GM23248 (cell line): ENCODE measurements at regions not wholly inside any gene's neighbourhood (a gene's known extent, or its start where the extent isn't known, plus 50 kb on each side); places are given as distances from the start of the nearest gene placed in this dataset.

Experiments
- DNase-seq: peaks from one replicate; pipeline ENCODE4 v3.0.0-alpha.2; 2015
- H2AFZ ChIP-seq: fragments of 200-600 bp; sonication (generic); 2 replicates; pipeline ENCODE4 v1.6.1; 2016; ENCODE audit warnings: antibody characterized with exemption
- H3F3A ChIP-seq: fragments of 200-600 bp; sonication (generic); 2 replicates; pipeline ENCODE4 v1.6.1; 2016; ENCODE audit warnings: mild to moderate bottlenecking, antibody characterized with exemption, mixed run types; ENCODE audit not compliant: insufficient read depth
- H3K27ac ChIP-seq: fragments of 200-600 bp; sonication (generic); 2 replicates; pipeline ENCODE4 v1.5.1; 2016; ENCODE audit warnings: mild to moderate bottlenecking
- H3K27me3 ChIP-seq: fragments of 200-600 bp; sonication (generic); replicated peaks from 2 replicates; pipeline ENCODE4 v1.6.1; 2016; ENCODE audit warnings: mild to moderate bottlenecking; ENCODE audit not compliant: insufficient read depth
- H3K36me3 ChIP-seq: fragments of 200-600 bp; sonication (generic); 2 replicates; pipeline ENCODE4 v1.6.1; 2016; ENCODE audit warnings: low read depth, mild to moderate bottlenecking
- H3K4me1 ChIP-seq: fragments of 200-600 bp; sonication (generic); 2 replicates; pipeline ENCODE4 v1.6.1; 2016; ENCODE audit warnings: mild to moderate bottlenecking; ENCODE audit not compliant: insufficient read depth
- H3K4me2 ChIP-seq: fragments of 200-600 bp; sonication (generic); one replicate; pipeline ENCODE4 v1.6.1; 2016; ENCODE audit warnings: mild to moderate bottlenecking; ENCODE audit not compliant: unreplicated experiment
- H3K4me3 ChIP-seq: fragments of 200-600 bp; sonication (generic); 2 replicates; pipeline ENCODE4 v1.5.1; 2016; ENCODE audit warnings: mild to moderate bottlenecking
- H3K79me2 ChIP-seq: fragments of 200-600 bp; sonication (generic); 2 replicates; pipeline ENCODE4 v1.6.1; 2016; ENCODE audit warnings: mild to moderate bottlenecking; ENCODE audit not compliant: insufficient read depth
- H3K9ac ChIP-seq: fragments of 200-600 bp; sonication (generic); 2 replicates; pipeline ENCODE4 v1.6.1; 2016; ENCODE audit warnings: mild to moderate bottlenecking
- H3K9me2 ChIP-seq: fragments of 200-600 bp; sonication (generic); 2 replicates; pipeline ENCODE4 v1.6.1; 2016; ENCODE audit warnings: mixed run types, mild to moderate bottlenecking, moderate library complexity; ENCODE audit not compliant: insufficient read depth
- H3K9me3 ChIP-seq: fragments of 200-600 bp; sonication (generic); one replicate; pipeline ENCODE4 v1.6.1; 2017; ENCODE audit warnings: low read depth
- H4K20me1 ChIP-seq: fragments of 200-600 bp; sonication (generic); 2 replicates; pipeline ENCODE4 v1.6.0; 2016; ENCODE audit not compliant: insufficient read depth
- EZH2 ChIP-seq: fragments of 200-600 bp; sonication (generic); IDR thresholded peaks from 2 replicates; pipeline ENCODE4 v1.6.1; 2018; ENCODE audit warnings: antibody characterized with exemption, mild to moderate bottlenecking; ENCODE audit not compliant: insufficient read depth, poor library complexity, severe bottlenecking
- EZH2phosphoT487 ChIP-seq: fragments of 200-600 bp; sonication (generic); IDR thresholded peaks from 2 replicates; pipeline ENCODE4 v1.6.1; 2018; ENCODE audit warnings: antibody characterized with exemption, moderate library complexity, mild to moderate bottlenecking, low read depth; ENCODE audit not compliant: insufficient read depth
- WGBS, 2 experiments: methylation state at CpG; one replicate each; pipeline ENCODE4 v1.1.6; 2015 to 2017; ENCODE audit warnings: low lambda C conversion rate in 2 of 2, low coverage in 1 of 2; ENCODE audit errors: missing lambda C conversion rate in 2 of 2; 5-methylcytosine and 5-hydroxymethylcytosine counted together
- in situ Hi-C: fragments of 300-500 bp; cut with MboI; formaldehyde crosslinking; loops from 2 replicates; pipeline ENCODE4 v1.15.0; 2020

DNA sequence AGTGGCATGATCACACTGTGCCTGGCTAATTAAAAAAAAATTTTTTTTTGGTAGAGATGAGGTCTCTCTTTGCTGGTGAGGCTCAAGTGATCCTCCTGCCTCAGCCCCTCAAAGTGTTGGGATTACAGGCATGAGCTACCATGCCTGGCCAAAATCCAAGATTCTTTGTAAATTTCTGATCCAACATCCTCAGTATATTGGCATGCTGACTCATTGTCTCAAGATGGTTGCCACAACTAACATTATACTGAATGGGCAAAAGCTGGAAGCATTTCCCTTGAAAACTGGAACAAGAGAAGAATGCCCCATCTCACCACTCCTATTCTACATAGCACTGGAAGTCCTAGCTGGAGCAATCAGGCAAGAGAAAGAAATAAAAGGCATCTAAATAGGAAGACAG, 100.0 kb downstream of the KLF5 start:
- Histone ChIP-seq H3K27me3 (no peaks in the 10 kb centered on the region), H3K4me3 (no peak overlapping the region), H3K9me2 (no peaks in the 10 kb centered on the region), H3K36me3 (no peaks in the 10 kb centered on the region), H3K9ac (no peak overlapping the region), H3K27ac (peak overlapping the region; percentile 47), H3K9me3 (no peaks in the 10 kb centered on the region), H3K4me1 (peaks cover 8% of the 10 kb centered on the region; the same call in 1 of the 2 replicates), H2AFZ (peak overlapping the region; percentile 82), H3F3A (no peaks in the 10 kb centered on the region), H4K20me1 (no peaks in the 10 kb centered on the region), H3K79me2 (no peaks in the 10 kb centered on the region), H3K4me2 (no peak overlapping the region)
- DNase-seq: peak; percentile 80
- in situ Hi-C loops: no loop called here
- TF ChIP-seq EZH2phosphoT487 (no peak), EZH2 (no peak)

DNA sequence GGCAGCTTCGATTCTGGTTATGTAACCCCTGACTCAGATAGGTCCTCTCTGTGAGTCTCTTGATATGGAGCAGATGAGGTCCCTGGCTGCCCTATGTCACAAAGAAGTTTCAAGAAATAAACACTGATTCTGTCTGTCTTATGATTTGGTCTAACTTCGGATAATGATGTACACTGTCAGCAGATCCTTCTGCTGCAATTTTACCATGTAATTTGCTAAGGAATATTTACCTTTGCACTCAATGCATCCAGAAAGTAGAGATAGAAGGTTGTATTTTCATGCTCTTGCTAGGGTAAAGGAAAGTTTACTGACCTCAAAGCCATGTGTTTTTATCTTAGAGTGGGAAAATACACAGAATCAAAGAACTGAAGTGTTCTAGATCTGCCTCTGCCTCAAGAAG, 98.2 kb downstream of the KLF5 start:
- no peak for TF ChIP-seq EZH2phosphoT487
- no peak for TF ChIP-seq EZH2
- Histone ChIP-seq H3K27me3 (no peaks in the 10 kb centered on the region), H3K9me3 (no peaks in the 10 kb centered on the region), H3K9me2 (no peaks in the 10 kb centered on the region), H2AFZ (no peak overlapping the region), H3K36me3 (no peaks in the 10 kb centered on the region), H3K27ac (no peak overlapping the region), H3K4me1 (peaks cover 8% of the 10 kb centered on the region; the same call in 1 of the 2 replicates), H3K4me3 (no peak overlapping the region), H3K4me2 (no peak overlapping the region), H4K20me1 (no peaks in the 10 kb centered on the region), H3F3A (no peaks in the 10 kb centered on the region), H3K9ac (no peak overlapping the region), H3K79me2 (no peaks in the 10 kb centered on the region)
- in situ Hi-C loops: no loop called here
- 70 to 76% methylated on average over 2 of the region's 2 CpGs for WGBS, 2 experiments
- no peak for DNase-seq

DNA sequence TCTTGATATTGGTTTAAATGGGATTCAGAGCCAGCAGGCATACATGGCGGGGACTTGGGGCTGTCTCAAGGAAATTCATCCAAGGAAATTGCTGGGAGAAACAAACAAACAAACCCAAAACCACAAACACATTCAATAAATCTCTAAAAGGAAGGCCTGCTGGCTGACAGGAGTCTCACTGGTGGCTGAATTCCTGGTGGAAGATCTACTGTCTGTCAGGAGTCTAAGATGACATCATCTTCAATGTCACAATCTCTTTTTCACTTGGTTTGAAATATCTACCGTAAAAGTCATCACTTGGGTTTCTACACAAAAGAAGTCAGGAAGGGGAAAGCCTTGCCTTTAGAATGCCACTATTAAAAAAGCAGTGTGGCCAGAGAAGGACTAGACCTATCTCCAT, 87.9 kb downstream of the KLF5 start:
- in situ Hi-C loops: no loop called here
- DNase-seq: no peak
- H3K9me2 ChIP-seq: no peaks in the 10 kb centered on the region
- H3K4me2 ChIP-seq: no peak overlapping the region
- H3K4me3 ChIP-seq: no peak overlapping the region
- TF ChIP-seq EZH2 (no peak), EZH2phosphoT487 (no peak)
- no peaks in the 10 kb centered on the region for H3K27me3 ChIP-seq
- no peaks in the 10 kb centered on the region for H3K79me2 ChIP-seq
- H3K4me1 ChIP-seq: no peaks in the 10 kb centered on the region
- 58 to 59% methylated on average over 2 of the region's 2 CpGs for WGBS, 2 experiments
- H4K20me1 ChIP-seq: no peaks in the 10 kb centered on the region
- H2AFZ ChIP-seq: no peak overlapping the region
- H3K9me3 ChIP-seq: no peaks in the 10 kb centered on the region
- no peak overlapping the region for H3K9ac ChIP-seq
- no peaks in the 10 kb centered on the region for H3F3A ChIP-seq
- no peaks in the 10 kb centered on the region for H3K36me3 ChIP-seq
- H3K27ac ChIP-seq: no peak overlapping the region

DNA sequence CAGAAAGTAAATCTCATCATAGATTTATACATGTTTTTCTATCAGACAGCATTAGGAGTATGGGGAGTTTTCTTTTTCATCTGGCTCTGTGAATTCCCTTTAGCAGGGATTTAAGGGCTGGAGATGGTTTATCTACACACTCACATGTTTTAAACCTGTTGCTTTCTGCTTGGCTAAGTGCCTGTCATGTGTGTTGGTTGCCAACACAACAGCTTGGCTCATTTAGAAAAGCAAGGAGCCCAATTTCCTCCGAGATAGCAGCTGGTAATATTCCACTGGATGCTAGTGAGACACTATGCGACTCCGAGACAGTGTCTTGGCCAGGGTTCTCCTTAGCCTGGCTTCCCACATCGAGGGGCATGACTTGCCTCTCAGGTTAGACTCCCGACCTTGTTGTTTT, 83.3 kb downstream of the KLF5 start:
- Histone ChIP-seq H4K20me1 (no peaks in the 10 kb centered on the region), H3K9ac (no peak overlapping the region), H3K9me2 (no peaks in the 10 kb centered on the region), H3F3A (peaks cover 9% of the 10 kb centered on the region), H3K27ac (no peak overlapping the region), H3K9me3 (no peaks in the 10 kb centered on the region), H3K27me3 (no peaks in the 10 kb centered on the region), H3K79me2 (no peaks in the 10 kb centered on the region), H3K4me3 (no peak overlapping the region), H3K36me3 (no peaks in the 10 kb centered on the region), H2AFZ (no peak overlapping the region), H3K4me1 (peaks cover 15% of the 10 kb centered on the region), H3K4me2 (no peak overlapping the region)
- no peak for DNase-seq
- TF ChIP-seq EZH2: no peak
- no peak for TF ChIP-seq EZH2phosphoT487
- in situ Hi-C loops: no loop called here
- WGBS, 2 experiments: 28 to 43% methylated on average over 5 of the region's 5 CpGs

DNA sequence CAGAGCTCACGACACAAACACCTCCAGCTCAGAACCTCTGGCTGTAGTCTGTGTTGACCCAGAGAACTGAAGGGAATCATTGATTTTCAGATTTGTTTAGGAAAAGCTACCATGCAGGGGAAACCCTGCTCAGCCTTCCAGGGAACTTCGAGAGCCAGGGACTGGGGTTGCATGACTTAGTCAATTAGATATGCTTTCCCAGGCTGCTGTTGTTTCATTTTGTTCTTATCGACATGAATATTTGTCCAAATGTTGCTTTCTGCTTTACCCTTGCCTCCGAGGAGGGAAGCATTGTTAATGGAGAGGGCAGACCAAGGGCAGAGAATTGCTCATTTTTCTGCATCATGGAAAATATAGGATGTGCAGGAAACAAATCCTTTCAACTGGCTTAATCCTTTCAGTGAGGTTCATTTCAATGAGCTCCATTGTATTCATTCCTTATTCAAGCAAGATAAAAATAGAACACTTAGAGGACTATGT, 82.5 kb downstream of the KLF5 start:
- Histone ChIP-seq H4K20me1 (no peaks in the 10 kb centered on the region), H2AFZ (no peak overlapping the region), H3K27me3 (no peaks in the 10 kb centered on the region), H3K9ac (no peak overlapping the region), H3K9me2 (no peaks in the 10 kb centered on the region), H3K79me2 (no peaks in the 10 kb centered on the region), H3F3A (peaks cover 9% of the 10 kb centered on the region), H3K4me1 (peaks cover 15% of the 10 kb centered on the region), H3K27ac (no peak overlapping the region), H3K9me3 (no peaks in the 10 kb centered on the region), H3K4me3 (no peak overlapping the region), H3K4me2 (no peak overlapping the region), H3K36me3 (no peaks in the 10 kb centered on the region)
- DNase-seq: no peak
- no peak for TF ChIP-seq EZH2phosphoT487
- TF ChIP-seq EZH2: no peak
- 51 to 56% methylated on average over 4 of the region's 4 CpGs for WGBS, 2 experiments
- in situ Hi-C loops: no loop called here
